H1 (cell line): ENCODE measurements at regions not wholly inside any gene's neighbourhood (a gene's known extent, or its start where the extent isn't known, plus 50 kb on each side); places are given as distances from the start of the nearest gene placed in this dataset.
A peak's percentile ranks its signal among the peaks of the same experiment; 100 is the strongest.

Experiments used
- CTCF ChIA-PET: fragments of 300-600 bp; sonication (Branson Sonifier 250); formaldehyde crosslinking; loops from one replicate; lab custom pipeline; 2021; ENCODE audit not compliant: partially characterized antibody; lab: Charles Lee
- POLR2A ChIA-PET: fragments of 300-600 bp; sonication (Branson Sonifier 250); formaldehyde crosslinking; loops from one replicate; lab custom pipeline; 2021; ENCODE audit warnings: inconsistent platforms; ENCODE audit not compliant: partially characterized antibody; lab: Charles Lee
- DNase-seq, 2 experiments: peaks; one replicate each; pipeline versions ENCODE4 v3.0.0 to v3.0.0-alpha.2; 2010 to 2022; ENCODE audit warnings: low spot score in 2 of 2, low read depth in 1 of 2, mixed read lengths in 1 of 2
- FAIRE-seq: peaks from 2 replicates; lab custom pipeline; 2011; peaks lifted over from hg19 to GRCh38; lab: Jason Lieb, UNC
- H2AFZ ChIP-seq: 2 replicates; pipeline ENCODE4 v1.8.1; 2012; ENCODE audit warnings: low read length, inconsistent platforms
- H2AK5ac ChIP-seq: 2 replicates; pipeline ENCODE4 v1.6.1; 2013; ENCODE audit warnings: low read depth, low read length
- H2BK120ac ChIP-seq: replicated peaks from 2 replicates; pipeline ENCODE3; 2013; ENCODE audit warnings: low read depth, low read length, inconsistent platforms
- H2BK12ac ChIP-seq: 2 replicates; pipeline ENCODE4 v1.6.1; 2013; ENCODE audit warnings: low read depth, low read length
- H2BK15ac ChIP-seq: 2 replicates; pipeline ENCODE4 v1.6.1; 2013; ENCODE audit warnings: low read length
- H2BK20ac ChIP-seq: 2 replicates; pipeline ENCODE4 v1.6.1; 2013; ENCODE audit warnings: low read length
- H2BK5ac ChIP-seq: 2 replicates; pipeline ENCODE4 v1.6.1; 2013; ENCODE audit warnings: low read depth, low read length
- H3K14ac ChIP-seq: 2 replicates; pipeline ENCODE4 v1.6.1; 2013; ENCODE audit warnings: inconsistent platforms; ENCODE audit not compliant: insufficient read length
- H3K18ac ChIP-seq: 2 replicates; pipeline ENCODE4 v1.6.1; 2013; ENCODE audit warnings: low read length; ENCODE audit errors: extremely low read depth
- H3K23ac ChIP-seq: 2 replicates; pipeline ENCODE4 v1.6.1; 2013; ENCODE audit warnings: inconsistent platforms; ENCODE audit not compliant: insufficient read length
- H3K23me2 ChIP-seq: 2 replicates; pipeline ENCODE4 v1.6.1; 2013; ENCODE audit warnings: low read depth, low read length
- H3K27ac ChIP-seq: 2 replicates; pipeline ENCODE4 v1.6.1; 2011; ENCODE audit warnings: low read depth, low read length, inconsistent platforms
- H3K27me3 ChIP-seq, 4 experiments: replicated peaks in 1 of 4; 1 replicate in 1 of 4; 2 replicates in 3 of 4; pipeline versions ENCODE4 v1.6.1 to v1.8.1; 2011 to 2013; ENCODE audit warnings: low read length in 3 of 4, mild to moderate bottlenecking in 3 of 4, inconsistent platforms in 2 of 4, mixed read lengths in 2 of 4, moderate library complexity in 1 of 4; ENCODE audit not compliant: control insufficient read depth in 3 of 4, insufficient read depth in 3 of 4; ENCODE audit errors: extremely low read depth in 1 of 4
- H3K36me3 ChIP-seq, 4 experiments: 2 replicates each; pipeline versions ENCODE4 v1.6.1 to v1.8.1; 2011 to 2013; ENCODE audit warnings: mild to moderate bottlenecking in 4 of 4, low read length in 3 of 4, moderate library complexity in 2 of 4, control low read depth in 1 of 4, inconsistent platforms in 1 of 4; ENCODE audit not compliant: insufficient read depth in 4 of 4, control insufficient read depth in 2 of 4
- H3K4ac ChIP-seq: replicated peaks from 2 replicates; pipeline ENCODE3; 2013; ENCODE audit warnings: low read length, low read depth, mixed read lengths, inconsistent platforms; ENCODE audit not compliant: insufficient read length
- H3K4me1 ChIP-seq, 4 experiments: replicated peaks in 1 of 4; 1 replicate in 1 of 4; 2 replicates in 3 of 4; pipeline versions ENCODE4 v1.6.1 to v1.8.1; 2011 to 2013; ENCODE audit warnings: low read length in 3 of 4, inconsistent platforms in 2 of 4, mixed read lengths in 1 of 4; ENCODE audit not compliant: insufficient read depth in 4 of 4, control insufficient read depth in 3 of 4
- H3K4me2 ChIP-seq, 2 experiments: 2 replicates each; pipeline versions ENCODE4 v1.6.1 to v1.8.1; 2011 to 2013; ENCODE audit warnings: low read depth in 2 of 2, low read length in 2 of 2, control low read depth in 1 of 2, inconsistent platforms in 1 of 2, mild to moderate bottlenecking in 1 of 2; ENCODE audit not compliant: insufficient read depth in 1 of 2
- H3K4me3 ChIP-seq, 4 experiments: fragments of 200-600, 300-600 bp in 1 of 4; sonication (generic), shearing (Covaris generic), sonication (Bioruptor Twin) in 1 of 4; 2 replicates each; pipeline versions ENCODE4 v1.5.1 to v1.8.1; 2011 to 2016; ENCODE audit warnings: low read length in 4 of 4, low read depth in 3 of 4, control low read depth in 2 of 4, inconsistent platforms in 2 of 4, mild to moderate bottlenecking in 2 of 4, mixed read lengths in 1 of 4, moderate library complexity in 1 of 4; ENCODE audit not compliant: insufficient read depth in 2 of 4; ENCODE audit errors: extremely low read depth in 1 of 4
- H3K56ac ChIP-seq: replicated peaks from 2 replicates; pipeline ENCODE3; 2013; ENCODE audit warnings: low read depth, mild to moderate bottlenecking, mixed read lengths, low read length, inconsistent platforms; ENCODE audit not compliant: insufficient read length
- H3K79me1 ChIP-seq: 2 replicates; pipeline ENCODE4 v1.6.1; 2013; ENCODE audit warnings: low read depth, low read length, control low read depth
- H3K79me2 ChIP-seq, 2 experiments: 2 replicates each; pipeline versions ENCODE4 v1.6.1 to v1.8.1; 2012 to 2013; ENCODE audit warnings: low read length in 2 of 2, mild to moderate bottlenecking in 2 of 2, inconsistent platforms in 1 of 2; ENCODE audit not compliant: insufficient read depth in 2 of 2, control insufficient read depth in 1 of 2
- H3K9ac ChIP-seq, 4 experiments: replicated peaks in 1 of 4; 1 replicate in 1 of 4; 2 replicates in 3 of 4; pipeline versions ENCODE4 v1.6.1 to v1.8.1; 2011 to 2013; ENCODE audit warnings: low read depth in 3 of 4, low read length in 3 of 4, control low read depth in 2 of 4, mild to moderate bottlenecking in 2 of 4, moderate library complexity in 2 of 4, inconsistent platforms in 1 of 4; ENCODE audit errors: extremely low read depth in 1 of 4
- H3K9me3 ChIP-seq, 2 experiments: 2 replicates each; pipeline versions ENCODE4 v1.6.1 to v1.8.1; 2012 to 2013; ENCODE audit warnings: mild to moderate bottlenecking in 2 of 2, moderate library complexity in 2 of 2, control low read depth in 1 of 2, inconsistent platforms in 1 of 2, low read depth in 1 of 2, low read length in 1 of 2, mixed read lengths in 1 of 2; ENCODE audit not compliant: insufficient read depth in 2 of 2
- H4K20me1 ChIP-seq, 2 experiments: replicated peaks in 1 of 2; 2 replicates each; pipeline versions ENCODE3 to v1.8.1; 2011 to 2013; ENCODE audit warnings: inconsistent platforms in 2 of 2, low read length in 2 of 2, mild to moderate bottlenecking in 1 of 2; ENCODE audit not compliant: insufficient read depth in 2 of 2, control insufficient read depth in 1 of 2
- H4K5ac ChIP-seq: 2 replicates; pipeline ENCODE4 v1.6.1; 2013; ENCODE audit warnings: low read length, low read depth, mixed read lengths, inconsistent platforms; ENCODE audit not compliant: insufficient read length
- H4K8ac ChIP-seq: 2 replicates; pipeline ENCODE4 v1.8.0; 2013; ENCODE audit warnings: mild to moderate bottlenecking, moderate library complexity, low read length, inconsistent platforms; ENCODE audit not compliant: insufficient read depth; ENCODE audit errors: extremely low read depth
- H4K91ac ChIP-seq: replicated peaks from 2 replicates; pipeline ENCODE3; 2013; ENCODE audit warnings: low read length, mixed read lengths, inconsistent platforms; ENCODE audit not compliant: insufficient read length
- FOSL1 ChIP-seq: IDR thresholded peaks from 2 replicates; pipeline ENCODE4 v1.6.1; 2011; ENCODE audit warnings: mild to moderate bottlenecking, low read depth, low read length, moderate library complexity; ENCODE audit not compliant: insufficient read depth
- JUN ChIP-seq: IDR thresholded peaks from 2 replicates; pipeline ENCODE4 v1.6.1; 2011; ENCODE audit warnings: low read depth, mild to moderate bottlenecking, improper control_type of control experiment, low read length
- MAX ChIP-seq: IDR thresholded peaks from 2 replicates; pipeline ENCODE4 v1.6.1; 2012; ENCODE audit warnings: inconsistent platforms
- POLR2A ChIP-seq, 2 experiments: IDR thresholded peaks; 1 replicate in 1 of 2; 2 replicates in 1 of 2; pipeline ENCODE4 v1.6.1; 2011; ENCODE audit warnings: low read depth in 2 of 2, low read length in 2 of 2, mild to moderate bottlenecking in 2 of 2; ENCODE audit errors: control extremely low read depth in 1 of 2
- RXRA ChIP-seq: IDR thresholded peaks from 2 replicates; pipeline ENCODE4 v1.6.1; 2011; ENCODE audit warnings: low read depth, mild to moderate bottlenecking, low read length, moderate library complexity; ENCODE audit not compliant: insufficient read depth
- SP1 ChIP-seq: IDR thresholded peaks from 2 replicates; pipeline ENCODE4 v1.6.1; 2011; ENCODE audit warnings: low read depth, low read length
- SP4 ChIP-seq: IDR thresholded peaks from 2 replicates; pipeline ENCODE4 v1.6.1; 2012; ENCODE audit warnings: low read length, inconsistent platforms
- SRF ChIP-seq: IDR thresholded peaks from 2 replicates; pipeline ENCODE4 v1.6.1; 2011; ENCODE audit warnings: mild to moderate bottlenecking, low read depth, low read length, moderate library complexity
- TEAD4 ChIP-seq: IDR thresholded peaks from 2 replicates; pipeline ENCODE4 v1.6.1; 2012; ENCODE audit warnings: low read depth, low read length, inconsistent platforms, mixed read lengths
- WGBS, 2 experiments: shearing (Covaris generic) in 1 of 2; methylation state at CpG; one replicate each; pipeline versions ENCODE4 v1.1.6 to v1.1.7; 2013 to 2015; ENCODE audit warnings: low lambda C conversion rate in 2 of 2, mixed read lengths in 2 of 2, inconsistent platforms in 1 of 2, low coverage in 1 of 2, missing lambda C conversion rate in 1 of 2; ENCODE audit not compliant: insufficient replicate concordance in 2 of 2, insufficient coverage in 1 of 2, insufficient read length in 1 of 2; ENCODE audit errors: extremely low coverage in 1 of 2, missing lambda C conversion rate in 1 of 2; 5-methylcytosine and 5-hydroxymethylcytosine counted together

DNA sequence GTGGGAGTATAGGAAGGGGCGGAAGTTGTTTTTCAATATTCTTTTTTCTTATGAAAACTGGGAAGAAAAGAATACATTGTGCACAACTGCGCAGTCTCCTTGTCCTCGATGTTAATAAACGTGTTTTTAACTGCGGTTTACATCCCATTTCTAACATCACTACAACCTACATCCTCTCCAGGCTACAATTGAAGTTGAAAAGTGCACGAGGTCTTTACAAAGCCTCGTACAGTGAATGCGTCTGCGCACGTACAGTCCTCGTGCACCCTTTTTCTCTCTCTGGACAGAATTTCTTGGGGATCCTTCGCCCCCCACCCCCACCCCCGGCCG lies 102.4 kb downstream of the WT1 start:
- no peak overlapping the region for H3K4ac ChIP-seq
- DNase-seq (no peak), FAIRE-seq (no peak)
- no peak overlapping the region for H4K91ac ChIP-seq
- POLR2A ChIA-PET, result interaction anchor here (1.0 kb wide), 3 partner anchors 9 to 251 kb away, joined by 3 to 4 read pairs (median 3); partner anchors contain the start of gene EIF3M
- peak overlapping the region; percentile 40 to 65 (median 54); a peak in 7 of 8 replicates for H3K4me3 ChIP-seq
- H2BK120ac ChIP-seq, result no peak overlapping the region
- no peak overlapping the region for H2BK5ac ChIP-seq
- no peaks in the 10 kb centered on the region for H3K79me2 ChIP-seq
- peak overlapping the region; percentile 55; the same call in 1 of the 2 replicates for H2AFZ ChIP-seq
- no peaks in the 10 kb centered on the region for H4K20me1 ChIP-seq
- no peak overlapping the region for H2BK12ac ChIP-seq
- H3K23ac ChIP-seq, result no peak overlapping the region
- no peak for TF ChIP-seq TEAD4
- no peak for TF ChIP-seq SP1
- no peak for TF ChIP-seq SRF
- TF ChIP-seq FOSL1, result no peak
- no peak for TF ChIP-seq SP4
- TF ChIP-seq RXRA, result no peak
- no peak for TF ChIP-seq JUN
- no peak for TF ChIP-seq POLR2A (IDR thresholded peaks at IDR 0.05; ENCODE audit: control extremely low read depth in 1 of 2, low read depth in 2 of 2, low read length in 2 of 2)
- no peak for TF ChIP-seq MAX
- H3K9me3 ChIP-seq, result no peaks in the 10 kb centered on the region
- H3K79me1 ChIP-seq, result no peaks in the 10 kb centered on the region
- no peak overlapping the region for H2BK20ac ChIP-seq
- no peak overlapping the region for H2AK5ac ChIP-seq
- no peak overlapping the region for H4K5ac ChIP-seq
- peak overlapping the region; percentile 74 to 93 for H3K4me2 ChIP-seq
- H3K18ac ChIP-seq, result no peak overlapping the region
- CTCF ChIA-PET, result interaction anchor here (0.6 to 8.8 kb wide), 18 partner anchors 11 to 468 kb away, joined by 3 to 125 read pairs (median 4); no protein-coding TSS in a partner anchor
- WGBS, 2 experiments, result 38% methylated on average over 14 of the region's 14 CpGs; no CpG with 5 or more reads in 1 of the 2 experiments
- H3K27ac ChIP-seq, result no peak overlapping the region
- no peak overlapping the region for H3K56ac ChIP-seq
- no peak overlapping the region for H4K8ac ChIP-seq
- no peak overlapping the region for H3K9ac ChIP-seq
- peaks cover 2 to 7% (median 5%) of the 10 kb centered on the region in 4 experiments; a peak in 3 of 7 replicates for H3K4me1 ChIP-seq
- H3K27me3 ChIP-seq, result peaks cover 0 to 28% (median 19%) of the 10 kb centered on the region in 4 experiments; a peak in 6 of 7 replicates
- H3K36me3 ChIP-seq, result no peaks in the 10 kb centered on the region
- H3K14ac ChIP-seq, result no peak overlapping the region
- H3K23me2 ChIP-seq, result peaks cover 3% of the 10 kb centered on the region; the same call in 1 of the 2 replicates
- H2BK15ac ChIP-seq, result no peak overlapping the region
